ENCODE measurements at regions not wholly inside any gene's neighbourhood (a gene's known extent, or its start where the extent isn't known, plus 50 kb on each side); places are given as distances from the start of the nearest gene placed in this dataset.

- H3K27me3 Mint-ChIP-seq = no peaks in the 10 kb centered on the region
- Histone ChIP-seq H3K27me3 (replicated peaks in 1 of 4; ENCODE audit: control extremely low read depth in 1 of 4, control insufficient read depth in 3 of 4, insufficient read depth in 4 of 4, low read length in 3 of 4) (peaks cover 0 to 1% (median 0%) of the 10 kb centered on the region in 4 experiments), H4K20me1 (ENCODE audit: control insufficient read depth, insufficient read depth, low read length, poor library complexity, severe bottlenecking) (no peaks in the 10 kb centered on the region), H2AFZ (ENCODE audit: insufficient read depth, low read depth, low read length, poor library complexity, severe bottlenecking) (no peak overlapping the region), H3K27ac (ENCODE audit: low read length in 2 of 2) (no peak overlapping the region), H3K36me3 (replicated peaks in 1 of 2; ENCODE audit: control extremely low read depth in 1 of 2, control insufficient read depth in 1 of 2, extremely low read depth in 1 of 2, insufficient read depth in 2 of 2, low read length in 1 of 2) (no peaks in the 10 kb centered on the region), H3K4me3 (ENCODE audit: control extremely low read depth in 1 of 5, extremely low read depth in 1 of 5, insufficient read depth in 1 of 5, low read depth in 2 of 5, low read length in 4 of 5) (no peak overlapping the region), H3K4me2 (replicated peaks; ENCODE audit: low read depth, low read length, poor library complexity, severe bottlenecking) (no peak overlapping the region), H3K9ac (ENCODE audit: low read length) (no peak overlapping the region), H3K9me3 (ENCODE audit: control extremely low read depth in 1 of 3, control insufficient read depth in 2 of 3, insufficient read depth in 1 of 3, low read length in 2 of 3) (peaks cover 0 to 11% (median 0%) of the 10 kb centered on the region in 3 donors), H3K4me1 (ENCODE audit: control insufficient read depth in 2 of 2, insufficient read depth in 2 of 2, low read length in 2 of 2) (peaks cover 0 to 14% of the 10 kb centered on the region in 2 donors), H3K79me2 (ENCODE audit: control insufficient read depth, insufficient read depth, low read length) (no peaks in the 10 kb centered on the region)
- ChIA-PET CTCF (no interaction called here), POLR2A (no interaction called here)
- TF ChIP-seq CTCF (IDR thresholded peaks at IDR 0.05) (no peak), EZH2 (IDR thresholded peaks at IDR 0.05; ENCODE audit: borderline replicate concordance, insufficient read depth, low read depth, low read length, poor library complexity, severe bottlenecking) (no peak)
- intact Hi-C loops (cut with micrococcal nuclease) = no loop called here
- DNase-seq (no peak), ATAC-seq (ENCODE audit: low read depth) (no peak)
- no peak overlapping the region for H3K27ac Mint-ChIP-seq
- WGBS (ENCODE audit: insufficient coverage) = 59% methylated on average over 5 of the region's 6 CpGs
- peaks cover 7% of the 10 kb centered on the region for H3K4me1 Mint-ChIP-seq
- no peak overlapping the region for H3K4me3 Mint-ChIP-seq
- peaks cover 2% of the 10 kb centered on the region for H3K9me3 Mint-ChIP-seq (ENCODE audit: insufficient read depth)
Measured at GRCh38 chr4:26131711-26132110, 189.1 kb upstream of the RBPJ start.

GRCh38 chr4:26132858-26133257, 188.0 kb upstream of the RBPJ start:
- Mint-ChIP-seq H3K27me3 (no peaks in the 10 kb centered on the region), H3K9me3 (ENCODE audit: insufficient read depth) (peaks cover 2% of the 10 kb centered on the region), H3K27ac (no peak overlapping the region), H3K4me1 (peaks cover 7% of the 10 kb centered on the region), H3K4me3 (no peak overlapping the region)
- Histone ChIP-seq H3K4me1 (ENCODE audit: control insufficient read depth in 2 of 2, insufficient read depth in 2 of 2, low read length in 2 of 2) (peaks cover 0 to 13% of the 10 kb centered on the region in 2 donors), H2AFZ (ENCODE audit: insufficient read depth, low read depth, low read length, poor library complexity, severe bottlenecking) (no peak overlapping the region), H3K4me3 (ENCODE audit: control extremely low read depth in 1 of 5, extremely low read depth in 1 of 5, insufficient read depth in 1 of 5, low read depth in 2 of 5, low read length in 4 of 5) (no peak overlapping the region), H3K27ac (ENCODE audit: low read length in 2 of 2) (no peak overlapping the region), H3K27me3 (replicated peaks in 1 of 4; ENCODE audit: control extremely low read depth in 1 of 4, control insufficient read depth in 3 of 4, insufficient read depth in 4 of 4, low read length in 3 of 4) (no peaks in the 10 kb centered on the region), H4K20me1 (ENCODE audit: control insufficient read depth, insufficient read depth, low read length, poor library complexity, severe bottlenecking) (no peaks in the 10 kb centered on the region), H3K9ac (ENCODE audit: low read length) (no peak overlapping the region), H3K4me2 (replicated peaks; ENCODE audit: low read depth, low read length, poor library complexity, severe bottlenecking) (no peak overlapping the region), H3K79me2 (ENCODE audit: control insufficient read depth, insufficient read depth, low read length) (no peaks in the 10 kb centered on the region), H3K9me3 (ENCODE audit: control extremely low read depth in 1 of 3, control insufficient read depth in 2 of 3, insufficient read depth in 1 of 3, low read length in 2 of 3) (peaks cover 0 to 9% (median 0%) of the 10 kb centered on the region in 3 donors), H3K36me3 (replicated peaks in 1 of 2; ENCODE audit: control extremely low read depth in 1 of 2, control insufficient read depth in 1 of 2, extremely low read depth in 1 of 2, insufficient read depth in 2 of 2, low read length in 1 of 2) (no peaks in the 10 kb centered on the region)
- ChIA-PET CTCF (no interaction called here), POLR2A (no interaction called here)
- intact Hi-C loops (cut with micrococcal nuclease) = no loop called here
- DNase-seq (no peak), ATAC-seq (ENCODE audit: low read depth) (no peak)
- TF ChIP-seq EZH2 (IDR thresholded peaks at IDR 0.05; ENCODE audit: borderline replicate concordance, insufficient read depth, low read depth, low read length, poor library complexity, severe bottlenecking) (no peak), CTCF (IDR thresholded peaks at IDR 0.05) (no peak)
- 83% methylated on average over 6 of the region's 6 CpGs for WGBS (ENCODE audit: insufficient coverage)
